Sigmoid colon (tissue), 3 donors: ENCODE measurements at regions not wholly inside any gene's neighbourhood (a gene's known extent, or its start where the extent isn't known, plus 50 kb on each side); places are given as distances from the start of the nearest gene placed in this dataset.

ENCODE experiments used
- CTCF ChIP-seq, 4 experiments: fragments of 450-650 bp in 3 of 4; fragments of 200-600 bp in 1 of 4; IDR thresholded peaks; one replicate each; pipeline ENCODE4 v1.5.1; 2016 to 2019; ENCODE audit warnings: antibody characterized with exemption in 4 of 4, mild to moderate bottlenecking in 3 of 4, moderate library complexity in 2 of 4
- POLR2A ChIP-seq, 2 donors: fragments of 450-650 bp; IDR thresholded peaks; one replicate each; pipeline ENCODE4 v1.6.1; 2016; ENCODE audit warnings: antibody characterized with exemption in 2 of 2, mild to moderate bottlenecking in 2 of 2, moderate library complexity in 2 of 2

GRCh38 chr11:91800208-91800914, 424.3 kb upstream of the FAT3 start:
- TF ChIP-seq CTCF (IDR thresholded peaks at IDR 0.05) (no peak), POLR2A (IDR thresholded peaks at IDR 0.05) (no peak)
